Fibroblast of mammary gland (primary cell): ENCODE measurements at regions not wholly inside any gene's neighbourhood (a gene's known extent, or its start where the extent isn't known, plus 50 kb on each side); places are given as distances from the start of the nearest gene placed in this dataset.

ENCODE experiments used
- DNase-seq: peaks from one replicate; pipeline ENCODE4 v3.0.0-alpha.2; 2010; ENCODE audit warnings: low read depth
- H3K4me3 ChIP-seq: 2 replicates; pipeline ENCODE4 v1.5.1; 2011; ENCODE audit warnings: low read depth, mild to moderate bottlenecking, low read length, moderate library complexity; ENCODE audit not compliant: control insufficient read depth
- CTCF ChIP-seq: conservative IDR thresholded peaks from 2 replicates; pipeline ENCODE4 v1.5.1; 2011; ENCODE audit warnings: low read depth, low read length, inconsistent platforms; ENCODE audit not compliant: control insufficient read depth, insufficient read depth

GRCh38 chr5:1706428-1706827 is 93.2 kb downstream of the MRPL36 start:
- TF ChIP-seq CTCF = no peak
- H3K4me3 ChIP-seq = no peak overlapping the region
- no peak for DNase-seq

GRCh38 chr5:1706021-1706420 is 93.6 kb downstream of the MRPL36 start:
- TF ChIP-seq CTCF = no peak

GRCh38 chr5:1704676-1705075 is 95.0 kb downstream of the MRPL36 start:
- TF ChIP-seq CTCF = no peak
- no peak for DNase-seq
- no peak overlapping the region for H3K4me3 ChIP-seq

More at GRCh38 chr5:1706021-1706420, 93.6 kb downstream of the MRPL36 start:
- DNase-seq = no peak
- no peak overlapping the region for H3K4me3 ChIP-seq

- no peak for DNase-seq
- no peak overlapping the region for H3K4me3 ChIP-seq
- no peak for TF ChIP-seq CTCF
Observed at GRCh38 chr5:1704266-1704665, 95.4 kb downstream of the MRPL36 start.

GRCh38 chr5:1703352-1704050 is 96.1 kb downstream of the MRPL36 start:
- no peak for TF ChIP-seq CTCF
- no peak for DNase-seq
- no peak overlapping the region for H3K4me3 ChIP-seq

- no peak overlapping the region for H3K4me3 ChIP-seq
- no peak for DNase-seq
- no peak for TF ChIP-seq CTCF
Observed at GRCh38 chr5:1702318-1702717, 97.3 kb downstream of the MRPL36 start.

- TF ChIP-seq CTCF = no peak
- H3K4me3 ChIP-seq = no peak overlapping the region
- DNase-seq = no peak
Observed at GRCh38 chr5:1701884-1702283, 97.8 kb downstream of the MRPL36 start.
